K562 (cell line): ENCODE measurements at regions not wholly inside any gene's neighbourhood (a gene's known extent, or its start where the extent isn't known, plus 50 kb on each side); places are given as distances from the start of the nearest gene placed in this dataset.

Source experiments
- ASH1L ChIP-seq: fragments of 450-650 bp; IDR thresholded peaks from 2 replicates; pipeline ENCODE4 v1.6.1; 2018; ENCODE audit warnings: borderline replicate concordance, mild to moderate bottlenecking, low read depth; ENCODE audit not compliant: partially characterized antibody
- CBFB ChIP-seq: sonication (generic); formaldehyde crosslinking; IDR thresholded peaks from 2 replicates; pipeline ENCODE4 v1.4.0; 2020; ENCODE audit warnings: mild to moderate bottlenecking, missing genetic modification reagents
- KDM4B ChIP-seq, 2 experiments: fragments of 450-650 bp in 1 of 2; sonication (generic) in 1 of 2; IDR thresholded peaks; 2 replicates each; pipeline ENCODE4 v1.6.1; 2016 to 2017; ENCODE audit warnings: borderline replicate concordance in 2 of 2, antibody characterized with exemption in 1 of 2, low read depth in 1 of 2, mild to moderate bottlenecking in 1 of 2
- MXI1 ChIP-seq: IDR thresholded peaks from 2 replicates; pipeline ENCODE4 v1.6.1; 2011; ENCODE audit warnings: low read depth, mild to moderate bottlenecking, improper control_type of control experiment, low read length
- NFXL1 ChIP-seq: fragments of 450-650 bp; formaldehyde crosslinking; IDR thresholded peaks from 2 replicates; pipeline ENCODE4 v1.4.0; 2021; ENCODE audit warnings: mild to moderate bottlenecking
- PHF20 ChIP-seq: fragments of 450-650 bp; IDR thresholded peaks from 2 replicates; pipeline ENCODE4 v1.6.1; 2018; ENCODE audit not compliant: partially characterized antibody
- PRDM10 ChIP-seq: fragments of 450-650 bp; IDR thresholded peaks from 2 replicates; pipeline ENCODE4 v1.6.1; 2018; ENCODE audit not compliant: partially characterized antibody
- REST ChIP-seq, 2 experiments: fragments of 450-650 bp; formaldehyde crosslinking in 1 of 2; IDR thresholded peaks; 2 replicates each; pipeline versions ENCODE4 v1.4.0 to v1.6.1; 2014 to 2020; ENCODE audit warnings: mild to moderate bottlenecking in 2 of 2, borderline replicate concordance in 1 of 2, low read depth in 1 of 2
- SMAD1 ChIP-seq: fragments of 150-350 bp; IDR thresholded peaks from 2 replicates; pipeline ENCODE4 v1.6.1; 2014; ENCODE audit warnings: low read length, low read depth; ENCODE audit not compliant: partially characterized antibody
- ZBTB9 ChIP-seq: fragments of 450-650 bp; formaldehyde crosslinking; IDR thresholded peaks from 2 replicates; pipeline ENCODE4 v1.4.0; 2020; ENCODE audit warnings: mild to moderate bottlenecking, moderate library complexity
- ZNF253 ChIP-seq: fragments of 250-450 bp; sonication (Bioruptor Pico); conservative IDR thresholded peaks from 2 replicates; pipeline ENCODE4 v1.6.1; 2021; ENCODE audit warnings: mild to moderate bottlenecking
- ZNF263 ChIP-seq: sonication (generic); formaldehyde crosslinking; IDR thresholded peaks from 2 replicates; pipeline ENCODE4 v1.8.0; 2022; ENCODE audit warnings: mild to moderate bottlenecking, missing genetic modification reagents, borderline replicate concordance
- ZNF75A ChIP-seq: fragments of 450-650 bp; formaldehyde crosslinking; IDR thresholded peaks from 2 replicates; pipeline ENCODE4 v1.4.0; 2020; ENCODE audit warnings: mild to moderate bottlenecking

GRCh38 chr6:146914489-146915483 is 289.4 kb upstream of the STXBP5 start (continued):
- no peak; the same call in 1 of the 2 replicates for TF ChIP-seq REST (IDR thresholded peaks at IDR 0.05; ENCODE audit: borderline replicate concordance)
- no peak for TF ChIP-seq REST (CRISPR knock-in tag; IDR thresholded peaks at IDR 0.05; ENCODE audit: low read depth)
- TF ChIP-seq ZNF75A, result no peak
- TF ChIP-seq PRDM10, result no peak
- TF ChIP-seq SMAD1, result peak; percentile 17
- no peak for TF ChIP-seq NFXL1 (CRISPR knock-in tag)
- TF ChIP-seq ASH1L, result no peak
- no peak for TF ChIP-seq CBFB (CRISPR knock-in tag)
- TF ChIP-seq ZNF253 (CRISPR knock-in tag), result no peak; the same call in 1 of the 2 replicates
- TF ChIP-seq PHF20, result no peak
- no peak for TF ChIP-seq ZBTB9
- no peak for TF ChIP-seq MXI1
- TF ChIP-seq KDM4B (IDR thresholded peaks at IDR 0.05; ENCODE audit: borderline replicate concordance in 2 of 2, low read depth in 1 of 2), result no peak
- no peak for TF ChIP-seq ZNF263 (CRISPR knock-in tag)
